ENCODE measurements at regions not wholly inside any gene's neighbourhood (a gene's known extent, or its start where the extent isn't known, plus 50 kb on each side); places are given as distances from the start of the nearest gene placed in this dataset.

- TF ChIP-seq EZH2 (IDR thresholded peaks at IDR 0.05; ENCODE audit: low read length) = no peak
- TF ChIP-seq CTCF (optimal IDR thresholded peaks at IDR 0.05 in 1 of 3, IDR thresholded peaks at IDR 0.05 in 1 of 3, conservative IDR thresholded peaks at IDR 0.05 in 1 of 3; ENCODE audit: extremely low read depth in 1 of 3, insufficient read depth in 2 of 3, low read length in 3 of 3) = no peak
Observed at GRCh38 chr10:61173450-61173849, 229.5 kb upstream of the RHOBTB1 start.

Measured in keratinocyte (primary cell).